Hepatocyte (in vitro differentiated cells): ENCODE measurements at regions not wholly inside any gene's neighbourhood (a gene's known extent, or its start where the extent isn't known, plus 50 kb on each side); places are given as distances from the start of the nearest gene placed in this dataset.

Experiments used
- DNase-seq: peaks from one replicate; pipeline ENCODE4 v3.0.0-alpha.2; 2016; ENCODE audit warnings: low spot score
- H2AFZ ChIP-seq: fragments of 200-600 bp; sonication (generic); 2 replicates; pipeline ENCODE4 v1.6.0; 2016; ENCODE audit warnings: antibody characterized with exemption, mild to moderate bottlenecking
- H3K27ac ChIP-seq: fragments of 200-600 bp; sonication (generic); 2 replicates; pipeline ENCODE4 v1.5.1; 2016; ENCODE audit warnings: mild to moderate bottlenecking
- H3K27me3 ChIP-seq: fragments of 200-600 bp; sonication (generic); 2 replicates; pipeline ENCODE4 v1.6.1; 2016
- H3K36me3 ChIP-seq: fragments of 200-600 bp; sonication (generic); replicated peaks from 2 replicates; pipeline ENCODE4 v1.5.1; 2016; ENCODE audit warnings: low read depth; ENCODE audit not compliant: insufficient read depth
- H3K4me1 ChIP-seq: fragments of 200-600 bp; sonication (generic); 2 replicates; pipeline ENCODE4 v1.5.1; 2016; ENCODE audit warnings: mild to moderate bottlenecking, moderate library complexity; ENCODE audit not compliant: insufficient read depth
- H3K4me2 ChIP-seq: fragments of 200-600 bp; sonication (generic); 2 replicates; pipeline ENCODE4 v1.6.0; 2016
- H3K4me3 ChIP-seq: fragments of 200-600 bp; sonication (generic); 2 replicates; pipeline ENCODE4 v1.5.1; 2016; ENCODE audit warnings: mild to moderate bottlenecking
- H3K79me2 ChIP-seq: fragments of 200-600 bp; sonication (generic); 2 replicates; pipeline ENCODE4 v1.6.0; 2017; ENCODE audit warnings: mild to moderate bottlenecking
- H3K9me2 ChIP-seq: fragments of 200-600 bp; sonication (generic); replicated peaks from 2 replicates; pipeline ENCODE4 v1.6.0; 2017; ENCODE audit warnings: mild to moderate bottlenecking; ENCODE audit not compliant: insufficient read depth
- H3K9me3 ChIP-seq: fragments of 200-600 bp; sonication (generic); 2 replicates; pipeline ENCODE4 v1.5.1; 2016; ENCODE audit warnings: low read depth, mild to moderate bottlenecking
- H4K20me1 ChIP-seq: fragments of 200-600 bp; sonication (generic); 2 replicates; pipeline ENCODE4 v1.6.0; 2016; ENCODE audit warnings: mild to moderate bottlenecking; ENCODE audit not compliant: insufficient read depth, poor library complexity, severe bottlenecking
- CTCF ChIP-seq: fragments of 200-600 bp; sonication (generic); IDR thresholded peaks from 2 replicates; pipeline ENCODE4 v1.5.1; 2016; ENCODE audit warnings: antibody characterized with exemption, mild to moderate bottlenecking; ENCODE audit not compliant: poor library complexity
- EZH2 ChIP-seq: fragments of 200-600 bp; sonication (generic); IDR thresholded peaks from 2 replicates; pipeline ENCODE4 v1.6.1; 2016; ENCODE audit warnings: antibody characterized with exemption, mild to moderate bottlenecking, borderline replicate concordance
- EZH2phosphoT487 ChIP-seq: fragments of 200-600 bp; sonication (generic); IDR thresholded peaks from one replicate; pipeline ENCODE4 v1.6.1; 2018; ENCODE audit warnings: antibody characterized with exemption, mild to moderate bottlenecking, low read depth, moderate library complexity; ENCODE audit not compliant: unreplicated experiment, severe bottlenecking
- whole genome bisulfite sequencing: methylation state at CpG from one replicate; pipeline ENCODE4 v1.1.6; 2016; ENCODE audit warnings: low lambda C conversion rate; ENCODE audit errors: missing lambda C conversion rate; 5-methylcytosine and 5-hydroxymethylcytosine counted together

GRCh38 chr2:16321872-16322271 lies 343.8 kb downstream of the CYRIA start:
- Histone ChIP-seq H3K4me2 (no peak overlapping the region), H3K9me3 (no peaks in the 10 kb centered on the region), H3K79me2 (no peaks in the 10 kb centered on the region), H3K27me3 (no peaks in the 10 kb centered on the region), H4K20me1 (no peaks in the 10 kb centered on the region), H2AFZ (no peak overlapping the region), H3K9me2 (no peaks in the 10 kb centered on the region), H3K36me3 (no peaks in the 10 kb centered on the region), H3K27ac (no peak overlapping the region), H3K4me1 (peaks cover 43% of the 10 kb centered on the region), H3K4me3 (no peak overlapping the region)
- TF ChIP-seq CTCF (peak; percentile 3), EZH2 (no peak)
- no peak for DNase-seq
- 96% methylated on average over 4 of the region's 4 CpGs for WGBS

GRCh38 chr2:16321256-16321655 lies 344.4 kb downstream of the CYRIA start:
- Histone ChIP-seq H2AFZ (no peak overlapping the region), H3K4me2 (no peak overlapping the region), H3K4me1 (peaks cover 43% of the 10 kb centered on the region), H3K9me3 (no peaks in the 10 kb centered on the region), H3K36me3 (no peaks in the 10 kb centered on the region), H3K27me3 (no peaks in the 10 kb centered on the region), H4K20me1 (no peaks in the 10 kb centered on the region), H3K9me2 (no peaks in the 10 kb centered on the region), H3K27ac (no peak overlapping the region), H3K79me2 (no peaks in the 10 kb centered on the region), H3K4me3 (no peak overlapping the region)
- TF ChIP-seq EZH2, result no peak
- TF ChIP-seq CTCF, result no peak
- no peak for TF ChIP-seq EZH2phosphoT487
- DNase-seq, result no peak
- 91% methylated on average over 9 of the region's 9 CpGs for whole genome bisulfite sequencing

GRCh38 chr2:16320716-16321115 lies 344.9 kb downstream of the CYRIA start:
- Histone ChIP-seq H3K4me2 (no peak overlapping the region), H2AFZ (no peak overlapping the region), H3K27ac (no peak overlapping the region), H4K20me1 (no peaks in the 10 kb centered on the region), H3K9me3 (no peaks in the 10 kb centered on the region), H3K4me3 (no peak overlapping the region), H3K4me1 (peaks cover 43% of the 10 kb centered on the region), H3K36me3 (no peaks in the 10 kb centered on the region), H3K79me2 (no peaks in the 10 kb centered on the region), H3K27me3 (no peaks in the 10 kb centered on the region), H3K9me2 (no peaks in the 10 kb centered on the region)
- TF ChIP-seq EZH2phosphoT487, result no peak
- no peak for TF ChIP-seq CTCF
- no peak for TF ChIP-seq EZH2
- WGBS, result 85% methylated on average over 11 of the region's 11 CpGs
- no peak for DNase-seq

- Histone ChIP-seq H2AFZ (no peak overlapping the region), H3K4me3 (no peak overlapping the region), H3K27ac (peak overlapping the region; percentile 82), H3K9me3 (no peaks in the 10 kb centered on the region), H3K27me3 (no peaks in the 10 kb centered on the region), H3K79me2 (no peaks in the 10 kb centered on the region), H3K4me2 (no peak overlapping the region), H3K36me3 (no peaks in the 10 kb centered on the region), H3K9me2 (no peaks in the 10 kb centered on the region), H4K20me1 (no peaks in the 10 kb centered on the region), H3K4me1 (peaks cover 34% of the 10 kb centered on the region)
- TF ChIP-seq CTCF (no peak), EZH2 (no peak), EZH2phosphoT487 (no peak)
- 47% methylated on average over 12 of the region's 12 CpGs for WGBS
- no peak for DNase-seq
Measured at GRCh38 chr2:16319551-16320121, 346.0 kb downstream of the CYRIA start.
